GM18520 (cell line): ENCODE measurements at regions not wholly inside any gene's neighbourhood (a gene's known extent, or its start where the extent isn't known, plus 50 kb on each side); places are given as distances from the start of the nearest gene placed in this dataset.
"Not testable (repeated sequence)": the region's sequence is repeated elsewhere in the genome, so short reads cannot be mapped to it uniquely, and the experiment has no call there.

ENCODE experiments used
- ATAC-seq: cut with Tn5 transposase; IDR thresholded peaks from one replicate; pipeline ENCODE4 v1.9.1; 2021; ENCODE audit not compliant: unreplicated experiment

GRCh38 chr7:41437257-41438196 lies 265.4 kb downstream of the INHBA start:
- ATAC-seq: no peak

DNA sequence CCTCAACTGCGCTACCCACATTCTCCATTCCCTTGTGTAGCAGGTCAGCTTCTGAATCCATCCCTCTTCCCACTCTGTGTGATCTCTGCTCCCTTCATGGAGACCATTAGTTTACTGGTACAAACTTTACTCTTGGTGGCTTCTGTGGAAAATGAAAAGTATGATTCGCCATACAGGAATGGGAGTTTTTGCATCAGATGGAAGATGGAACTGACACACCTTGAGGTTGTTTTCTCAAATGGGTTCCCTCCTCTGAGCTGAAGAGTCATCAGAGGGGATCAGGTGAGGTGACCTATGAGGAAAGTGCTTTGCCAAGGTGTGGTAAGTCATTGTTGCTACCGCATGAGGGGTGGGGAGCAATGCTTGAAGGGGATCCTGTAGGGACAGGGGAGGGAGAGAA lies 266.8 kb downstream of the INHBA start:
- no peak for ATAC-seq

GRCh38 chr7:41435020-41435419 lies 267.9 kb downstream of the INHBA start:
- not testable (repeated sequence) for ATAC-seq

GRCh38 chr7:41431671-41432070 lies 271.2 kb downstream of the INHBA start:
- ATAC-seq: no peak

DNA sequence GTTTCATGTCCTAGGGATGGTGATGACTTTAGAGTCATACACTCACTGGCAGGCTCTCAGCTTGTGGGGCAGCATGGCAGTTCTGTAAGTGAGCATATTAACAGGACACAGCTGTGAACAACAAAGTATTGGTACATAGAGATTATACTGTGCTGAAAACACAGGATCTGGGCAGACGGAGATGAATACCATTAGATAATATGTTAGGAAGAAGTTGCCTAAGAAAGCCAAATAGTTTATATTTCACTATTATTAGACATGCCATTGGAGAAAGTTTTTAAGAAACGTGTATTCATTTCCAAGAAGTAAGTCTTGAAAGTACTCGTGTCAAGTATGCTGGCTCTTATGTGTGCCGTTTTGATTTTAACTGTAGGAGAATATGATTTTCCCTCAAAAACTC lies 274.5 kb downstream of the INHBA start:
- no peak for ATAC-seq

DNA sequence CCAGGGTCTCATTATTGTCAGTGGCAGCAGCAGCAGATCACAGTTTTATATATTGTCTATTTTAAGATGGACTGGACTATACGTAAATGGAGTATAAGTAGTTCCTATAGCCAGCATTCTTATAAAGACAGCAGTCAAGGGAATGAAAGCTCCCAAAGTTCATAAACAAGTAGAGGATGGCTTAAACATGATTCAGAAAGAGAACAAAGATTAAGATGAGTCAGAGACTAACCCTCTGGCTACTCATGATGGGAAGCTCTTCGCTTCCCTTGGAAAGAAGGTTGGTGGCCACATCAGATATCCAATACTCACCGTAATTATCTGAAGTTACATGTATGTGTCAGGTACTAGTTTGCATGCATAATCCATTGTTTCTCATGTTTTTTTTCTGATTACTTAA lies 277.0 kb downstream of the INHBA start:
- no peak for ATAC-seq

- no peak for ATAC-seq
These were observed 281.8 kb downstream of the INHBA start for GRCh38 chr7:41421056-41421455.

DNA sequence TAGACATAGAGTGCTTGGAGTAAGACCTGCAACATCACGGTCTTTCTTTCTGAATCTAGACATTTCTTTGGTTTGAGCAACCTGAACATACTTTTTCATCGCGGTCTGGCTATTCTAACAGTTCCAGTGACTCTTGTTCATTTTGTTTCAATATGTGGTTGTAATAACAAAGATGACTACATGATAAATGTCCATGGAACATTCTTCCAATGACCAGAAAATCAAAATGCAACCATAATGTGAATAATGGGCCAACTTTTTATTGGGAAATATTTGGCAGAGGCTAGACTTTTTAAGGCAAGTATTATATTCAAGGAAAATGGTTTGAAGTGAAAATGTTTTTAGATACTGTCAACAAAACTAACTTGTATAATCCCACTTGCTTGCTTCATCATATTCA lies 282.5 kb downstream of the INHBA start:
- ATAC-seq: no peak

DNA sequence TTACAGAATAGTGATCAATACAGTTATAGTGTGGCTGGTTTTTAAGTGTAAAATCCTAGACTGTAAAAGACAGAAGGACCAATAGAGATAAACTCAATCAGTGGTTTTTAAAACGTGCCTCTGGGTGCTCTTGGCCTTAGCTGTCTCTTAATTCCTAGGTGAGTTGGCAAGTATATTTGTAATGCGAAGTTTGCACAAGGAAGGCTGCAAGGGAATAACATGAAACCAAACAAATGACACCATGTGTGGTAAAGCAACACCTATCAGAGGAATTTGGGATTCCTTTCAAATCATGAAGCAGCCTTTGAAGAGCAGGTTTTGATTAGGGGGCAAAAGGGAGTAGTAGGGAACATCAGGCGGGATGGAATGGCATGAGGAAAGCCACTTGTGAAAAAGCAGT lies 284.6 kb downstream of the INHBA start:
- ATAC-seq: no peak

- no peak for ATAC-seq
These were observed 286.7 kb downstream of the INHBA start for GRCh38 chr7:41416208-41416595.

DNA sequence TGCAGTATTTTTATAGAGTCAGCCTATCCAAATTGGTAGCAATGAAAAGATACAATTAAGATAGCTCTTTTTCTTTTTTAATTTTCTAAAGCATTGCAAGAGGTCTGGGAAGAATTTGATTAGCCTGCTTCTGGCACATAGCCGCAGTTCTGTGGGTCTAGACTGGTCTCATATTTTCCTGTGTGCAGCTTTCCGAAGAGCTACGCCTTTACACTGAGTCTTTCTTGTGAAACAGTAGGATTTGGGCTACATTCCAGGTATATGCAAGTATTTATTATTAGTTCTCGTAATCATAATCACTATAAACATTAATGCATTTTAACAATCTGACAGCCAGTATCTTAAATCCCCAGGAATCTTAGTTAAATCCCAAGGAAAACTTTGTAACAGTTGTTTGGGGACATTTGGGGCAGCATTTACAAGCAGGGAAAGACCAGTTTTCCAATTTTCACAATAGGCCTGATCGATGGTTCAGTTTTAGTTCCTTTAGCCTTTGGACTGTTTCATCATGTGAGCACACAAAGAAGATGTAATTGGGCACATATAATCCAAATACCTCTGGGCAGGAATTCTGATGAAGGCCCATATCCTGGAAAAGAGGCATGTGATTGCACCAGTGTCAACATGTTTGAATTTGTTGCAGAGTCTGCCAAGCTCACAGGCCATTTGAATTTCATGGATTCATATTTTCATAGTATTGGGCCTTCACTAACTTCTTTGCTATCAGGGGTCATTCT lies 287.3 kb downstream of the INHBA start:
- no peak for ATAC-seq

- ATAC-seq: no peak
These were observed 287.8 kb downstream of the INHBA start for GRCh38 chr7:41415051-41415450.

GRCh38 chr7:41404375-41405074 lies 298.4 kb downstream of the INHBA start:
- ATAC-seq: no peak

DNA sequence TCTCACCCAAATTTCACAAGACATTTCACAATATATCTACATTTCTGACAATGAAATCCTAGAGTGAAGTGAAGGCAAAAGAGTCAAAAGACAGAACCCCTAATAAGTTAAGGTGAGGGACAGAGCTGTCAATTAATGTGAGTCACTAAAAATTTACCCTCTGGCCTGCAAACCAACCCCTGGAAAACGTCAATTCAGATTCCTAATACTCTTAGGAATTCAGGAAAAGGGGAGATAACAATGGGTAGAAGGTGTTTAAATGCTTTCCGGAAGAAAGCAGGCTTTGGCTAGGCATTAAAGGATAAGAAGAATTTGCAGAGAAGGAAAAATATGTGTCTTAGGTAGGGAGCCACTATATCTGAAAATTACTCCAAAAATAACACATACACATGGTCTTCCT lies 299.6 kb downstream of the INHBA start:
- no peak for ATAC-seq

- no peak for ATAC-seq
These were observed 301.1 kb downstream of the INHBA start for GRCh38 chr7:41401833-41402232.

DNA sequence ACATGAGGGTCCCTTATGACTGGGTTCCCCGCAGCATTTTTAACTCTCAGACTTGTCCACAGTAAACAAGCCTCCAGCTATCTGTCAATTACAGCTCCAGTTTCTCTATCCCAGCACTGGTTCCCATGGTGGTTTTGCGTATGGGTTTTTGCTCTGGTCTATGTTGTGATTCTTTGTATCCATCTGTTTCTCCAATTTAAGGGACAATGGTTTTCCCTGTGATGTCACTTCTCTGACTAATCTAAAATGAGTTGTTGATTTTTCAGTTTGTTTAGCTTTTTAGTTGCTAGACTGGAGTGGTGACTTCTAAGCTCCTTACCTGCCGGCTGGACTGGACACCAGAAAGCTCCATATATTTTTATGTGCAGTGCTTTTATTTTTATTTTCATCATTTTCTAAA lies 303.7 kb downstream of the INHBA start:
- ATAC-seq: no peak

GRCh38 chr7:41391818-41392217 lies 311.1 kb downstream of the INHBA start:
- no peak for ATAC-seq

- ATAC-seq: not testable (repeated sequence)
These were observed 314.0 kb downstream of the INHBA start for GRCh38 chr7:41388933-41389332.

GRCh38 chr7:41385996-41386395 lies 316.9 kb downstream of the INHBA start:
- ATAC-seq: no peak

GRCh38 chr7:41384418-41384817 lies 318.5 kb downstream of the INHBA start:
- ATAC-seq: no peak

- ATAC-seq: no peak
These were observed 319.3 kb downstream of the INHBA start for GRCh38 chr7:41383596-41383995.

DNA sequence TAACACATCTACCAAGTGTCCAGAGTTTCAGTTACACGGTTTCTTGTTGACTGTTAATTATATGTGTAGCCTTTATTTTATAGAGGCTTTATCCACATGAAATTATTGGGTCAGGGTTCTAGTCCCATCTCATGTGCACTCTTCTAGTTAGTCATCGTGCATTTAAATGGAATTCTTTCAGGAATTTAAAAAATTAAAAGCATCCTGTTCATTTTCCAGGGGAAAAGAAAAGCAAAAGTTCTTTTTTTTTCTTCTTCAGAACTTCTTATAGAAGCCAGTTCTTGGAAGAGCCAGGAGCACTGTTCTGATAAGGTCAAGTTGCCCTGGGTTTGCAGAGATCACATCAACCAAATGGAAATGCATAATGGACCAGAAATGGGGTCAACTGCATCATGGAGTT lies 324.7 kb downstream of the INHBA start:
- no peak for ATAC-seq
